BE2C (cell line): ENCODE measurements at regions not wholly inside any gene's neighbourhood (a gene's known extent, or its start where the extent isn't known, plus 50 kb on each side); places are given as distances from the start of the nearest gene placed in this dataset.
A peak's percentile ranks its signal among the peaks of the same experiment; 100 is the strongest.

Source experiments
- DNase-seq: peaks from one replicate; pipeline ENCODE4 v3.0.0-alpha.2; 2020
- H3K27me3 ChIP-seq: fragments of 250-450 bp; sonication (Bioruptor Pico); 2 replicates; pipeline ENCODE4 v1.5.1; 2020; ENCODE audit warnings: mild to moderate bottlenecking
- H3K36me3 ChIP-seq: fragments of 250-450 bp; sonication (Bioruptor Pico); 2 replicates; pipeline ENCODE4 v1.5.1; 2020; ENCODE audit warnings: mild to moderate bottlenecking
- H3K4me1 ChIP-seq: fragments of 250-450 bp; sonication (Bioruptor Pico); 2 replicates; pipeline ENCODE4 v1.5.1; 2020
- H3K4me3 ChIP-seq: 2 replicates; pipeline ENCODE4 v1.5.1; 2011; ENCODE audit warnings: low read depth, low read length
- H3K9me3 ChIP-seq: fragments of 250-450 bp; sonication (Bioruptor Pico); 2 replicates; pipeline ENCODE4 v1.5.1; 2020
- CTCF ChIP-seq: IDR thresholded peaks from 2 replicates; pipeline ENCODE4 v1.5.1; 2012; ENCODE audit warnings: mild to moderate bottlenecking, low read depth, low read length

GRCh38 chr9:121567500-121568342 is 68.1 kb upstream of the GGTA1 start:
- H3K27me3 ChIP-seq = no peaks in the 10 kb centered on the region
- H3K4me1 ChIP-seq = peaks cover 32% of the 10 kb centered on the region
- peak; percentile 79 for DNase-seq
- H3K9me3 ChIP-seq = no peaks in the 10 kb centered on the region
- peak overlapping the region; percentile 38 for H3K4me3 ChIP-seq
- no peak for TF ChIP-seq CTCF
- H3K36me3 ChIP-seq = no peaks in the 10 kb centered on the region

- H3K4me3 ChIP-seq = peak overlapping the region; percentile 38
- H3K36me3 ChIP-seq = no peaks in the 10 kb centered on the region
- DNase-seq = peak; percentile 70
- H3K9me3 ChIP-seq = no peaks in the 10 kb centered on the region
- peaks cover 32% of the 10 kb centered on the region for H3K4me1 ChIP-seq
- TF ChIP-seq CTCF = no peak
- no peaks in the 10 kb centered on the region for H3K27me3 ChIP-seq
These were observed 69.0 kb upstream of the GGTA1 start for GRCh38 chr9:121568343-121569265.

- no peak for TF ChIP-seq CTCF
- H3K36me3 ChIP-seq = no peaks in the 10 kb centered on the region
- no peak for DNase-seq
- no peaks in the 10 kb centered on the region for H3K9me3 ChIP-seq
- no peak overlapping the region for H3K4me3 ChIP-seq
- H3K27me3 ChIP-seq = no peaks in the 10 kb centered on the region
- H3K4me1 ChIP-seq = peaks cover 32% of the 10 kb centered on the region
These were observed 69.6 kb upstream of the GGTA1 start for GRCh38 chr9:121569266-121569648.

GRCh38 chr9:121572581-121572980 is 72.9 kb upstream of the GGTA1 start:
- no peaks in the 10 kb centered on the region for H3K9me3 ChIP-seq
- no peak overlapping the region for H3K4me3 ChIP-seq
- TF ChIP-seq CTCF = no peak
- no peaks in the 10 kb centered on the region for H3K36me3 ChIP-seq
- no peak for DNase-seq
- H3K27me3 ChIP-seq = no peaks in the 10 kb centered on the region
- H3K4me1 ChIP-seq = peaks cover 15% of the 10 kb centered on the region

- DNase-seq = no peak
- no peaks in the 10 kb centered on the region for H3K36me3 ChIP-seq
- TF ChIP-seq CTCF = peak; percentile 29; the same call in 1 of the 2 replicates
- peaks cover 3% of the 10 kb centered on the region for H3K4me1 ChIP-seq
- no peaks in the 10 kb centered on the region for H3K27me3 ChIP-seq
- H3K9me3 ChIP-seq = no peaks in the 10 kb centered on the region
- H3K4me3 ChIP-seq = no peak overlapping the region
These were observed 74.3 kb upstream of the GGTA1 start for GRCh38 chr9:121573717-121574485.
